ENCODE measurements at regions not wholly inside any gene's neighbourhood (a gene's known extent, or its start where the extent isn't known, plus 50 kb on each side); places are given as distances from the start of the nearest gene placed in this dataset.

DNA sequence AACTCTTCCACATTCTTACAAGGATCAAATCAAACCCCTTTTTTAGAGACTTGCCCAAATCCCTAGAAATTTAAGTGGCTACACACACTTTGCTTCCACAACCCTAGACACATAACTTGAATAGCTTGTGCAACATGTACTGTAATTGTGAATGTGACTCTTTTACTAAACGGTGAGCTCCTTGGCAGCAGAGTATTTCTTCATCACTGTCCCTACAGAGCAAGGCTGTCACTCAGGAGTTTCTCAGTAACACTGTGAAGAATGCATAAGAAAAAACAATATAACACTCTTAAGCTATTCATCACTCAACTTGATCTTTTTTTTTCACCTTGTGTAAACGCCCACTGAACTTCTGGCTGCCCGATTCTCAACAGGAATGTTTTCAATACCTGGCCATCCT lies 53.8 kb upstream of the ADAMTS18 start:
- no peaks in the 10 kb centered on the region for H3K4me1 ChIP-seq
- intact Hi-C loops (cut with DNase I): no loop called here
- H3K4me3 ChIP-seq: no peak overlapping the region
- H3K9me3 ChIP-seq: no peaks in the 10 kb centered on the region
- no peak for DNase-seq
- WGBS, 2 donors: 14 to 22% methylated on average over 3 of the region's 3 CpGs
- no peaks in the 10 kb centered on the region for H3K27me3 ChIP-seq
- no peak for ATAC-seq
- TF ChIP-seq, protein P1, sequence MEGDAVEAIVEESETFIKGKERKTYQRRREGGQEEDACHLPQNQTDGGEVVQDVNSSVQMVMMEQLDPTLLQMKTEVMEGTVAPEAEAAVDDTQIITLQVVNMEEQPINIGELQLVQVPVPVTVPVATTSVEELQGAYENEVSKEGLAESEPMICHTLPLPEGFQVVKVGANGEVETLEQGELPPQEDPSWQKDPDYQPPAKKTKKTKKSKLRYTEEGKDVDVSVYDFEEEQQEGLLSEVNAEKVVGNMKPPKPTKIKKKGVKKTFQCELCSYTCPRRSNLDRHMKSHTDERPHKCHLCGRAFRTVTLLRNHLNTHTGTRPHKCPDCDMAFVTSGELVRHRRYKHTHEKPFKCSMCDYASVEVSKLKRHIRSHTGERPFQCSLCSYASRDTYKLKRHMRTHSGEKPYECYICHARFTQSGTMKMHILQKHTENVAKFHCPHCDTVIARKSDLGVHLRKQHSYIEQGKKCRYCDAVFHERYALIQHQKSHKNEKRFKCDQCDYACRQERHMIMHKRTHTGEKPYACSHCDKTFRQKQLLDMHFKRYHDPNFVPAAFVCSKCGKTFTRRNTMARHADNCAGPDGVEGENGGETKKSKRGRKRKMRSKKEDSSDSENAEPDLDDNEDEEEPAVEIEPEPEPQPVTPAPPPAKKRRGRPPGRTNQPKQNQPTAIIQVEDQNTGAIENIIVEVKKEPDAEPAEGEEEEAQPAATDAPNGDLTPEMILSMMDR (IDR thresholded peaks at IDR 0.05): no peak
- TF ChIP-seq POLR2A (IDR thresholded peaks at IDR 0.05): no peak
- H3K27ac ChIP-seq: no peak overlapping the region
- no peaks in the 10 kb centered on the region for H3K36me3 ChIP-seq (replicated peaks in 1 of 2; ENCODE audit: insufficient read depth in 1 of 2, low read depth in 2 of 2)

DNA sequence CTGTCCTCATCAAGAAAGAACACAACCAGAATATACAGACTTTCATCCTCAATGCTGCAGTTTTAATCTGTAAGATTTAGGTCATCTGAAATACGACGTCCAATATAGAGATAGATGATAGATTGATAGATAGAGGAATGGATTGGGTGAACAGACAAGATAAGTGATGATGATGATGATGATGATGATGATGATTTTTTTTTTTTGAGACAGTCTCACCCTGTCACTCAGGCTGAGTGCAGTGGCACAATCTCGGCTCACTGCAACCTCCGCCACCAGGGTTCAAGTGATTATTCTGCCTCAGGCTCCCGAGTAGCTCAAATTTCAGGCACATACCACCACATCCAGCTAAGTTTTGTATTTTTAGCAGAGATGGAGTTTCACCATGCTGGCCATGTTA lies 56.3 kb upstream of the ADAMTS18 start:
- DNase-seq: no peak
- Histone ChIP-seq H3K9me3 (no peaks in the 10 kb centered on the region), H3K27ac (no peak overlapping the region), H3K27me3 (no peaks in the 10 kb centered on the region), H3K4me1 (no peaks in the 10 kb centered on the region), H3K36me3 (replicated peaks in 1 of 2; ENCODE audit: insufficient read depth in 1 of 2, low read depth in 2 of 2) (no peaks in the 10 kb centered on the region), H3K4me3 (no peak overlapping the region)
- ATAC-seq: no peak
- no peak for TF ChIP-seq POLR2A (IDR thresholded peaks at IDR 0.05)
- TF ChIP-seq, protein P1 (IDR thresholded peaks at IDR 0.05): no peak
- WGBS, 2 donors: 55 to 61% methylated on average over 5 of the region's 5 CpGs
- intact Hi-C loops (cut with DNase I): no loop called here

DNA sequence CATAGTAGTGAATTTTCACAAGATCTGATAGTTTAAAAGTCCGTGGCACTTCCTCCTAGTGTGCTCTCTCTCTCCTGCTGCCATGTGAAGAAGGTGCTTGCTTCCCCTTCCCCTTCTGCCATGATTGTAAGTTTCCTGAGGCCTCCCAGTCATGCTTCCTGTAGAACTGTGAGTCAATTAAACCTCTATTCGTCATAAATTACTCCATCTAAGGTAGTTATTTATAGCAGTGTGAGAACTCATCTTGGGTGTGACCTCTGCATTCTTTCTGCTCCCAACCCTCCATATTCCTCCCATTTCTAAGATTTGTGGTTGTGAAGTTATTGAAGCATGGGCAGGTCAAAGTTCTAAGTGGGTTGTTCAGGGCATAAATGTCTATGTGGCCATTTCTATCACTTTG lies 62.1 kb upstream of the ADAMTS18 start:
- ATAC-seq: no peak
- H3K36me3 ChIP-seq (replicated peaks in 1 of 2; ENCODE audit: insufficient read depth in 1 of 2, low read depth in 2 of 2): no peaks in the 10 kb centered on the region
- intact Hi-C loops (cut with DNase I): no loop called here
- DNase-seq: no peak
- no peak for TF ChIP-seq POLR2A (IDR thresholded peaks at IDR 0.05)
- TF ChIP-seq, protein P1 (IDR thresholded peaks at IDR 0.05): no peak
- H3K4me1 ChIP-seq: no peaks in the 10 kb centered on the region
- no peaks in the 10 kb centered on the region for H3K27me3 ChIP-seq
- no peak overlapping the region for H3K4me3 ChIP-seq
- H3K27ac ChIP-seq: no peak overlapping the region
- no peaks in the 10 kb centered on the region for H3K9me3 ChIP-seq
- WGBS, 2 donors: 28 to 42% methylated on average over 2 of the region's 2 CpGs

DNA sequence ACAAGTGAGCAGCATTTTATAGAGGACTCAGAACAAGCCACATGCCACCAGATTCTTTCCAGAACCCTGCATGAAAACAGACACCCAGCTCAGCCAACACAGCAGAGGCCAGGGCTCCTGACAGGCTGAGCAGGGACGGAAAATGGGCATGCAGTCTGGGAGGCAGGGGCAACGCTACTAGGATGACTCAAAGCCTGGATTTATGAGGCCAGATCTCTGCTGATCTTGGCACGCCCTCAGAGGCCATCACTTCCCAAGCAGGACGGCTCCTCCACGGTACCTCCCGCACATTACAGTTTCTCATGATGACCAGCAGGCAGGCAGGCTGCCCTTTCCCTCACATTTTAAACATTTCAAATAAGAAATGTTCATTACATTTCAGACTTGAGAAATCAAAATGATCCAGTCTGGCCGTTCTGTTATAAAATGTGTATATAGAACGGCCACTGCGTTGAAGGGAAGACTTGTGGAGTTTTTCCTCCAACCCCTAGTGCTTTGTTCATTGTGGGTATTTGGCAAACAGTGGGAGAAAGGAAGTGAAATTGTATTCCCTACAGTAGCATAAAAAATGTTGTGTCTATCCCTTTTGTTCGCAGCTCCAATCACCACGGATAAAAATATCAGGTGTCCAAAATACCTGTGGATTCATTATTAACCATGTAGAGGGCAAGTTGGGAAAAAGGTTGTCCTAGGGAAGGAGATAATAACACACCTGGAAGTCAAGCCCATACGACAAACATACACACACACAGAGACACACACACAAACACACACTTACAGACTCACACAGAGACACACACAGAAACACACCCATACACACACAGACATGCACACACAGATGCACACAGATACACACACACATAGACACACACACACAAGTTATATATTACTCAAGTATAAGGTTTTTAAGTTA lies 64.8 kb upstream of the ADAMTS18 start:
- no peak for TF ChIP-seq POLR2A (IDR thresholded peaks at IDR 0.05)
- TF ChIP-seq, protein P1 (IDR thresholded peaks at IDR 0.05): no peak
- ATAC-seq (no peak), DNase-seq (no peak)
- no peaks in the 10 kb centered on the region for H3K27me3 ChIP-seq
- H3K4me3 ChIP-seq: no peak overlapping the region
- no peaks in the 10 kb centered on the region for H3K36me3 ChIP-seq (replicated peaks in 1 of 2; ENCODE audit: insufficient read depth in 1 of 2, low read depth in 2 of 2)
- 47 to 48% methylated on average over 12 of the region's 12 CpGs for WGBS, 2 donors
- no peaks in the 10 kb centered on the region for H3K9me3 ChIP-seq
- H3K4me1 ChIP-seq: no peaks in the 10 kb centered on the region
- intact Hi-C loops (cut with DNase I): no loop called here
- no peak overlapping the region for H3K27ac ChIP-seq

DNA sequence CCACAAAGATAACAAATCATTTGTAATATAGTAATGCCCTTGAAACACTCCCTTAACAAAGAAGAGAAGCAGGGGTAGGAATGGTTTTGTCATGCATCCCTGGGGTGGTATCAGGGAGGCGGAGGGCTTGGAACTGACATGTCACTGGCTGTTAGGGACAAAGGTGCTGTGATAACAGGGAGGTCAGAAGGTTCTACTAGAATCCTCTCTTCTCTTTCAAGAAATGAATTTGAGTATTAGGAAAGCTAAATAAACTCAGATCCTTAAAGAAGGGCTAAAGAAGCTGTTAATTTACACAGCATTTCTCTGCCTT lies 65.4 kb upstream of the ADAMTS18 start:
- H3K9me3 ChIP-seq: no peaks in the 10 kb centered on the region
- 95 to 96% methylated on average over 1 of the region's 1 CpG for WGBS, 2 donors
- no peak for DNase-seq
- no peaks in the 10 kb centered on the region for H3K27me3 ChIP-seq
- ATAC-seq: no peak
- intact Hi-C loops (cut with DNase I): no loop called here
- no peaks in the 10 kb centered on the region for H3K4me1 ChIP-seq
- H3K36me3 ChIP-seq (replicated peaks in 1 of 2; ENCODE audit: insufficient read depth in 1 of 2, low read depth in 2 of 2): no peaks in the 10 kb centered on the region
- TF ChIP-seq, protein P1 (IDR thresholded peaks at IDR 0.05): no peak
- TF ChIP-seq POLR2A (IDR thresholded peaks at IDR 0.05): no peak
- H3K27ac ChIP-seq: no peak overlapping the region
- H3K4me3 ChIP-seq: no peak overlapping the region
